BLaER1 (cell line): ENCODE measurements at regions not wholly inside any gene's neighbourhood (a gene's known extent, or its start where the extent isn't known, plus 50 kb on each side); places are given as distances from the start of the nearest gene placed in this dataset.

Experiments used
- H3K27ac ChIP-seq: shearing (Covaris generic); formaldehyde crosslinking; 2 replicates; pipeline ENCODE4 v1.8.1; 2022
- H3K27me3 ChIP-seq: shearing (Covaris generic); formaldehyde crosslinking; 2 replicates; pipeline ENCODE4 v1.8.1; 2022
- H3K36me3 ChIP-seq: shearing (Covaris generic); formaldehyde crosslinking; 2 replicates; pipeline ENCODE4 v1.8.1; 2022
- H3K4me1 ChIP-seq: shearing (Covaris generic); formaldehyde crosslinking; 2 replicates; pipeline ENCODE4 v1.8.1; 2022
- H3K4me2 ChIP-seq: shearing (Covaris generic); formaldehyde crosslinking; 2 replicates; pipeline ENCODE4 v1.8.1; 2022
- H3K4me3 ChIP-seq: shearing (Covaris generic); formaldehyde crosslinking; 2 replicates; pipeline ENCODE4 v1.8.1; 2022
- H3K9ac ChIP-seq: shearing (Covaris generic); formaldehyde crosslinking; 2 replicates; pipeline ENCODE4 v1.8.1; 2022
- H3K9me3 ChIP-seq: shearing (Covaris generic); formaldehyde crosslinking; 2 replicates; pipeline ENCODE4 v1.8.1; 2022
- H4K20me1 ChIP-seq: shearing (Covaris generic); formaldehyde crosslinking; 2 replicates; pipeline ENCODE4 v1.8.1; 2022
- Cebpa-rat ChIP-seq: shearing (Covaris generic); IDR thresholded peaks from 2 replicates; pipeline ENCODE4 v1.8.1; 2022

- H3K27me3 ChIP-seq, result no peaks in the 10 kb centered on the region
- H3K4me2 ChIP-seq, result no peak overlapping the region
- no peaks in the 10 kb centered on the region for H3K9me3 ChIP-seq
- no peak overlapping the region for H3K9ac ChIP-seq
- H3K36me3 ChIP-seq, result no peaks in the 10 kb centered on the region
- H3K4me3 ChIP-seq, result no peak overlapping the region
- no peaks in the 10 kb centered on the region for H3K4me1 ChIP-seq
- H4K20me1 ChIP-seq, result no peaks in the 10 kb centered on the region
- no peak for TF ChIP-seq Cebpa-rat
- no peak overlapping the region for H3K27ac ChIP-seq
Measured at GRCh38 chr7:121449329-121449728, 53.2 kb upstream of the FAM3C start.

- Histone ChIP-seq H3K4me1 (no peaks in the 10 kb centered on the region), H3K27ac (no peak overlapping the region), H3K9ac (no peak overlapping the region), H3K27me3 (no peaks in the 10 kb centered on the region), H4K20me1 (no peaks in the 10 kb centered on the region), H3K4me3 (no peak overlapping the region), H3K4me2 (no peak overlapping the region), H3K9me3 (no peaks in the 10 kb centered on the region), H3K36me3 (no peaks in the 10 kb centered on the region)
- no peak for TF ChIP-seq Cebpa-rat
Measured at GRCh38 chr7:121448429-121448828, 52.3 kb upstream of the FAM3C start.

- H3K4me1 ChIP-seq, result no peaks in the 10 kb centered on the region
- no peak overlapping the region for H3K4me3 ChIP-seq
- no peak for TF ChIP-seq Cebpa-rat
- H3K27ac ChIP-seq, result no peak overlapping the region
- no peak overlapping the region for H3K4me2 ChIP-seq
- no peak overlapping the region for H3K9ac ChIP-seq
- H4K20me1 ChIP-seq, result no peaks in the 10 kb centered on the region
- no peaks in the 10 kb centered on the region for H3K9me3 ChIP-seq
- no peaks in the 10 kb centered on the region for H3K36me3 ChIP-seq
- no peaks in the 10 kb centered on the region for H3K27me3 ChIP-seq
Measured at GRCh38 chr7:121447911-121448300, 51.8 kb upstream of the FAM3C start.

- Histone ChIP-seq H3K27ac (no peak overlapping the region), H3K4me2 (no peak overlapping the region), H3K36me3 (no peaks in the 10 kb centered on the region), H3K9ac (no peak overlapping the region), H4K20me1 (no peaks in the 10 kb centered on the region), H3K4me3 (no peak overlapping the region), H3K27me3 (no peaks in the 10 kb centered on the region), H3K9me3 (no peaks in the 10 kb centered on the region), H3K4me1 (no peaks in the 10 kb centered on the region)
- no peak for TF ChIP-seq Cebpa-rat
Measured at GRCh38 chr7:121447243-121447910, 51.3 kb upstream of the FAM3C start.

- TF ChIP-seq Cebpa-rat, result no peak
- H3K27me3 ChIP-seq, result no peaks in the 10 kb centered on the region
- no peaks in the 10 kb centered on the region for H3K36me3 ChIP-seq
- H3K9ac ChIP-seq, result no peak overlapping the region
- H3K4me2 ChIP-seq, result no peak overlapping the region
- H3K9me3 ChIP-seq, result no peaks in the 10 kb centered on the region
- no peak overlapping the region for H3K27ac ChIP-seq
- H3K4me1 ChIP-seq, result peaks cover 4% of the 10 kb centered on the region
- no peak overlapping the region for H3K4me3 ChIP-seq
- H4K20me1 ChIP-seq, result no peaks in the 10 kb centered on the region
Measured at GRCh38 chr7:121446526-121446925, 50.4 kb upstream of the FAM3C start.
